ENCODE measurements at regions not wholly inside any gene's neighbourhood (a gene's known extent, or its start where the extent isn't known, plus 50 kb on each side); places are given as distances from the start of the nearest gene placed in this dataset.

DNA sequence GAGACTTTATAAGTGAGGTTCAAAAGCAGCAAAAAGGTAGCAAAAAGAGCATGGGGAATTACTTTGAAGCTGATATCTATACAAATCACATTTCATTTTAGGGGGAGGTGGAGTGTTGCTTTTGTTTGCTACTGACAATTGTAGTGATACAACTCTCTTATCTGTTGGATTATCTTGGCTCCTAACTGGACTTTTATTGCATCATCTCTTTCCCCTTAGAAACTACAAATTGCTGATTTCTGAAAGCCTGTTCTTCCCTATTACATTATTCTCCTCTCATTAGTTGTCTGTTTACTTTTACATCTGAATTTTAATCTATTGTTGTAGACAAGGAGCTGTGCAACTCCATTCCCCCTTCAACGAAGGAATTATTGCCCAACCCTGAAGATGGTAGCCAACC, 75.0 kb upstream of the GNPDA2 start:
- 0 out of 2 replicates have a peak, but pooled peaks cover 3% of the 10 kb centered on the region for H3K9me3 ChIP-seq (ENCODE audit: low read length)
- no peak overlapping the region for H3K4me3 ChIP-seq (ENCODE audit: low read length)
- H3K27me3 ChIP-seq (ENCODE audit: low read length), result no peaks in the 10 kb centered on the region
- DNase-seq (no peak), ATAC-seq (no peak)
- no peak overlapping the region for H2AFZ ChIP-seq (ENCODE audit: low read length)
- H3K4me2 ChIP-seq (ENCODE audit: low read length), result no peak overlapping the region
- intact Hi-C loops (cut with micrococcal nuclease), result no loop called here
- no peak for TF ChIP-seq EZH2 (IDR thresholded peaks at IDR 0.05; ENCODE audit: low read length, unreplicated experiment)
- TF ChIP-seq EZH2phosphoT487 (IDR thresholded peaks at IDR 0.05; ENCODE audit: borderline replicate concordance, low read length), result no peak
- TF ChIP-seq, protein P1, sequence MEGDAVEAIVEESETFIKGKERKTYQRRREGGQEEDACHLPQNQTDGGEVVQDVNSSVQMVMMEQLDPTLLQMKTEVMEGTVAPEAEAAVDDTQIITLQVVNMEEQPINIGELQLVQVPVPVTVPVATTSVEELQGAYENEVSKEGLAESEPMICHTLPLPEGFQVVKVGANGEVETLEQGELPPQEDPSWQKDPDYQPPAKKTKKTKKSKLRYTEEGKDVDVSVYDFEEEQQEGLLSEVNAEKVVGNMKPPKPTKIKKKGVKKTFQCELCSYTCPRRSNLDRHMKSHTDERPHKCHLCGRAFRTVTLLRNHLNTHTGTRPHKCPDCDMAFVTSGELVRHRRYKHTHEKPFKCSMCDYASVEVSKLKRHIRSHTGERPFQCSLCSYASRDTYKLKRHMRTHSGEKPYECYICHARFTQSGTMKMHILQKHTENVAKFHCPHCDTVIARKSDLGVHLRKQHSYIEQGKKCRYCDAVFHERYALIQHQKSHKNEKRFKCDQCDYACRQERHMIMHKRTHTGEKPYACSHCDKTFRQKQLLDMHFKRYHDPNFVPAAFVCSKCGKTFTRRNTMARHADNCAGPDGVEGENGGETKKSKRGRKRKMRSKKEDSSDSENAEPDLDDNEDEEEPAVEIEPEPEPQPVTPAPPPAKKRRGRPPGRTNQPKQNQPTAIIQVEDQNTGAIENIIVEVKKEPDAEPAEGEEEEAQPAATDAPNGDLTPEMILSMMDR (conservative IDR thresholded peaks at IDR 0.05; ENCODE audit: low read depth, low read length), result no peak
- H3K27ac ChIP-seq (ENCODE audit: low read length), result no peak overlapping the region
- CTCF ChIA-PET, result no interaction called here
- H4K20me1 ChIP-seq (ENCODE audit: low read length), result no peaks in the 10 kb centered on the region
- no peaks in the 10 kb centered on the region for H3K36me3 ChIP-seq (ENCODE audit: low read depth, low read length)
- POLR2A ChIA-PET (ENCODE audit: unreplicated experiment), result no interaction called here
- H3K79me2 ChIP-seq (ENCODE audit: low read length), result no peaks in the 10 kb centered on the region
- no peak overlapping the region for H3K9ac ChIP-seq (ENCODE audit: low read length)
- H3K4me1 ChIP-seq (ENCODE audit: insufficient read depth, low read length), result no peaks in the 10 kb centered on the region
- H3K9me2 ChIP-seq (replicated peaks; ENCODE audit: low read length), result no peaks in the 10 kb centered on the region
- no peaks in the 10 kb centered on the region for H3F3A ChIP-seq (ENCODE audit: low read length, unreplicated experiment)
- BruUV-seq (replicated peaks), result no TSS peak

DNA sequence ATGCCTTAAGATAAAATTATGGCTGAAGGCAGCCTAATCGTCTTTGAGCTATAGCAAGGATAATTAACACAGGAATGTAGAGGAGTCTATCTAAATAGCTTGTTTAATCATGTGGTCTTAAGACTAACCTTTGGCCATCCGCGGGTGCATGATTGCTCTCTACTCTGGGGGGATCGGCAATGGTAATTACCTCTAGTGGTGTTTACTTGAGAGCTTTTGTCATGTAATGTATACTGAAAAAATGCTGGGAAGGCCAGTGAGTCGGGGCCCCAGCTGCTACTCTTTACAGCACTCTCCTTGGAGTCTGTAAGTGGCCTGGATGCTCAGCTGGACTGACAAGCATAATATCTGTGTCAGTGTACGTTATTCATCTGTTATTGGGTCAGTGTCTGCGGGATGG, 65.5 kb upstream of the GNPDA2 start:
- H3K9me3 ChIP-seq (ENCODE audit: low read length), result no peaks in the 10 kb centered on the region
- H3K36me3 ChIP-seq (ENCODE audit: low read depth, low read length), result no peaks in the 10 kb centered on the region
- no peaks in the 10 kb centered on the region for H3K4me1 ChIP-seq (ENCODE audit: insufficient read depth, low read length)
- no peak for ATAC-seq
- TF ChIP-seq, protein P1 (conservative IDR thresholded peaks at IDR 0.05; ENCODE audit: low read depth, low read length), result no peak
- TF ChIP-seq EZH2 (IDR thresholded peaks at IDR 0.05; ENCODE audit: low read length, unreplicated experiment) (no peak), EZH2phosphoT487 (IDR thresholded peaks at IDR 0.05; ENCODE audit: borderline replicate concordance, low read length) (no peak)
- no peaks in the 10 kb centered on the region for H3K79me2 ChIP-seq (ENCODE audit: low read length)
- H3K27me3 ChIP-seq (ENCODE audit: low read length), result no peaks in the 10 kb centered on the region
- H3K9ac ChIP-seq (ENCODE audit: low read length), result no peak overlapping the region
- BruUV-seq (replicated peaks), result no TSS peak
- no peaks in the 10 kb centered on the region for H3F3A ChIP-seq (ENCODE audit: low read length, unreplicated experiment)
- H4K20me1 ChIP-seq (ENCODE audit: low read length), result no peaks in the 10 kb centered on the region
- no peak overlapping the region for H3K4me2 ChIP-seq (ENCODE audit: low read length)
- CTCF ChIA-PET, result no interaction called here
- no peak for DNase-seq
- H2AFZ ChIP-seq (ENCODE audit: low read length), result no peak overlapping the region
- POLR2A ChIA-PET (ENCODE audit: unreplicated experiment), result no interaction called here
- no peak overlapping the region for H3K27ac ChIP-seq (ENCODE audit: low read length)
- no peaks in the 10 kb centered on the region for H3K9me2 ChIP-seq (replicated peaks; ENCODE audit: low read length)
- no peak overlapping the region for H3K4me3 ChIP-seq (ENCODE audit: low read length)
- intact Hi-C loops (cut with micrococcal nuclease), result no loop called here

DNA sequence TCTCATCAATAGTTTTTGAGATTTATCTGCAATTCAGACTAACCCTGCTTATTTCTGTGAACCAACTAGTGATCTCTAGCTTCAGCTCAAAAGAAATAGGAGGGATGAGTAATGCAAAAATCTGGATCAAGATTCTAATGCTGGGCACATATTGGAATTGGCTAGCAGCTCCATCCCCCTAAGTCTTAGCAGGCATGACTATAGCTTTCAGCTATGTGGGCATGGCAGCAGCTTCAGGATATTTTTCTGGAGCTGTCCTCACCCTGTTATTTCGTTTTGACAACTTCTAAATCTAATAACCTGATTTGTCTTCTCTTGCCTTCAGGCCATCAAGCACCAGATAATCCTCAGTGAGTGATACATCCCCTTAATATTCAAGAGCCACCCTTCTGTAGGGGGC, 50.8 kb upstream of the GNPDA2 start:
- intact Hi-C loops (cut with micrococcal nuclease), result no loop called here
- BruUV-seq (replicated peaks), result no TSS peak
- Histone ChIP-seq H3K9me3 (ENCODE audit: low read length) (0 out of 2 replicates have a peak, but pooled peaks cover 4% of the 10 kb centered on the region), H4K20me1 (ENCODE audit: low read length) (no peaks in the 10 kb centered on the region), H3K36me3 (ENCODE audit: low read depth, low read length) (no peaks in the 10 kb centered on the region), H3K4me1 (ENCODE audit: insufficient read depth, low read length) (no peaks in the 10 kb centered on the region), H3K4me2 (ENCODE audit: low read length) (no peak overlapping the region), H2AFZ (ENCODE audit: low read length) (no peak overlapping the region), H3K9me2 (replicated peaks; ENCODE audit: low read length) (no peaks in the 10 kb centered on the region), H3K4me3 (ENCODE audit: low read length) (no peak overlapping the region), H3K27me3 (ENCODE audit: low read length) (no peaks in the 10 kb centered on the region), H3K9ac (ENCODE audit: low read length) (no peak overlapping the region), H3K79me2 (ENCODE audit: low read length) (no peaks in the 10 kb centered on the region), H3F3A (ENCODE audit: low read length, unreplicated experiment) (no peaks in the 10 kb centered on the region), H3K27ac (ENCODE audit: low read length) (no peak overlapping the region)
- CTCF ChIA-PET, result no interaction called here
- TF ChIP-seq EZH2 (IDR thresholded peaks at IDR 0.05; ENCODE audit: low read length, unreplicated experiment), result no peak
- TF ChIP-seq EZH2phosphoT487 (IDR thresholded peaks at IDR 0.05; ENCODE audit: borderline replicate concordance, low read length), result no peak
- DNase-seq (no peak), ATAC-seq (no peak)
- POLR2A ChIA-PET (ENCODE audit: unreplicated experiment), result no interaction called here
